ENCODE measurements at regions not wholly inside any gene's neighbourhood (a gene's known extent, or its start where the extent isn't known, plus 50 kb on each side); places are given as distances from the start of the nearest gene placed in this dataset.
"Not testable (repeated sequence)": the region's sequence is repeated elsewhere in the genome, so short reads cannot be mapped to it uniquely, and the experiment has no call there.

- DNase-seq: no peak
Measured at GRCh38 chr7:109335951-109336350, 766.3 kb downstream of the DNAJB9 start.

- no peak for DNase-seq
Measured at GRCh38 chr7:109336531-109336930, 766.9 kb downstream of the DNAJB9 start.

GRCh38 chr7:109343678-109344077, 774.0 kb downstream of the DNAJB9 start:
- no peak for DNase-seq

GRCh38 chr7:109351493-109351892, 781.8 kb downstream of the DNAJB9 start:
- no peak for DNase-seq

GRCh38 chr7:109354000-109354399, 784.3 kb downstream of the DNAJB9 start:
- DNase-seq: peak; percentile 51

- no peak for DNase-seq
Measured at GRCh38 chr7:109354552-109354951, 784.9 kb downstream of the DNAJB9 start.

GRCh38 chr7:109375823-109376222, 806.1 kb downstream of the DNAJB9 start:
- no peak for DNase-seq

- no peak for DNase-seq
Measured at GRCh38 chr7:109376576-109376975, 806.9 kb downstream of the DNAJB9 start.

GRCh38 chr7:109377076-109377884, 807.6 kb downstream of the DNAJB9 start:
- no peak for DNase-seq

- DNase-seq: no peak
Measured at GRCh38 chr7:109386959-109387358, 817.3 kb downstream of the DNAJB9 start.

- no peak for DNase-seq
Measured at GRCh38 chr7:109387530-109387929, 817.9 kb downstream of the DNAJB9 start.

GRCh38 chr7:109391240-109391639, 821.6 kb downstream of the DNAJB9 start:
- no peak for DNase-seq

- DNase-seq: no peak
Measured at GRCh38 chr7:109402107-109402506, 832.4 kb downstream of the DNAJB9 start.

- no peak for DNase-seq
Measured at GRCh38 chr7:109407756-109408155, 838.1 kb downstream of the DNAJB9 start.

GRCh38 chr7:109437957-109438356, 868.3 kb downstream of the DNAJB9 start:
- DNase-seq: no peak

GRCh38 chr7:109449760-109450159, 880.1 kb downstream of the DNAJB9 start:
- no peak for DNase-seq

- DNase-seq: no peak
Measured at GRCh38 chr7:109456116-109456515, 886.4 kb downstream of the DNAJB9 start.

- no peak for DNase-seq
Measured at GRCh38 chr7:109460296-109460695, 890.6 kb downstream of the DNAJB9 start.

GRCh38 chr7:109462171-109462570, 892.5 kb downstream of the DNAJB9 start:
- DNase-seq: no peak

- not testable (repeated sequence) for DNase-seq
Measured at GRCh38 chr7:109467729-109468128, 898.1 kb downstream of the DNAJB9 start.

GRCh38 chr7:109473172-109473571, 903.5 kb downstream of the DNAJB9 start:
- no peak for DNase-seq

- no peak for DNase-seq
Measured at GRCh38 chr7:109476409-109476808, 906.7 kb downstream of the DNAJB9 start.

- DNase-seq: no peak
Measured at GRCh38 chr7:109479388-109479787, 909.7 kb downstream of the DNAJB9 start.

- not testable (repeated sequence) for DNase-seq
Measured at GRCh38 chr7:109490607-109491006, 920.9 kb downstream of the DNAJB9 start.

GRCh38 chr7:109497053-109497452, 927.4 kb downstream of the DNAJB9 start:
- no peak for DNase-seq

Measured in islet precursor cell (in vitro differentiated cells).